Midbrain (tissue), 1 donor: ENCODE measurements at regions not wholly inside any gene's neighbourhood (a gene's known extent, or its start where the extent isn't known, plus 50 kb on each side); places are given as distances from the start of the nearest gene placed in this dataset.

Experiments
- DNase-seq: peaks from one replicate; lab custom pipeline; 2025; lab: John Stamatoyannopoulos, UW

- DNase-seq = no peak
Measured at GRCh38 chr5:57705769-57706168, 223.2 kb upstream of the ACTBL2 start.

- DNase-seq = no peak
Measured at GRCh38 chr5:57703721-57704120, 221.1 kb upstream of the ACTBL2 start.

DNA sequence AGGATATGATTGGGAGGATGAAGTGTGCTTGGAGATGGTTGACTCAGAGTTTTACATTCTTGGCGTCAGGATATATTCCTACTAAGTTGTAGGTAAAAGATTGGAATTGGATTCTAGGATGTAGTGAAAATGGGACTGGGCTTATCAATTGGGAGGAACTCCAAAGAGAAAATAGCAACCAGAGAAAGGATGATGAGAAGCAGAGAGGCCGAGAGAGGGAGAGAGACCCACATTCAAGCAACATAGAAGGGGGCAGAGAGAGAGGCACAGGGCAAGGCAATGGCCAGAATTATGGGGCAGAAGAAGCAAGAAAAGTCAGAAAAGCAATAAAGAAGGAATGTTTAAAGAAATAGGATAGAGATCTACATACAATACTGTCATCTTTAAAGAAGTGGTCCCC is 217.9 kb upstream of the ACTBL2 start:
- DNase-seq = no peak

DNA sequence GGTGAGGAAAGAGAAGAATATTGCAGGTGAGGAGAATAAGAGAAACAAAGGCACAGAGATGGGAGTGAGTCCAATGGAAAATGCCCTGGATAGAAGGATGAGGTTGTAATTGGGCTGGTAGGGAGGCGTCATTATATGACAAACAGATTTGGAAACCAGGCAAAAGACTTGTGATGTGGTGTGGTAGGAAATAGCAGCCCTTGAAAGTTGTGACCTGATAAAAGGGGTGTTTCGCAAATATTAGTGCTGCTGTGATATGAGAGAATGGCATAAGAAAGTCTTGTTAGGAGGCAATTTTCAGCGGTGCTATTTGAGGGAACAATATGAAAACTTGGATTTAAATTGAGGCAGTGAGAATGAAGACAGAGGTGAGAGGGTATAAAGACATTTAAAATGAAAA is 217.5 kb upstream of the ACTBL2 start:
- DNase-seq = no peak

DNA sequence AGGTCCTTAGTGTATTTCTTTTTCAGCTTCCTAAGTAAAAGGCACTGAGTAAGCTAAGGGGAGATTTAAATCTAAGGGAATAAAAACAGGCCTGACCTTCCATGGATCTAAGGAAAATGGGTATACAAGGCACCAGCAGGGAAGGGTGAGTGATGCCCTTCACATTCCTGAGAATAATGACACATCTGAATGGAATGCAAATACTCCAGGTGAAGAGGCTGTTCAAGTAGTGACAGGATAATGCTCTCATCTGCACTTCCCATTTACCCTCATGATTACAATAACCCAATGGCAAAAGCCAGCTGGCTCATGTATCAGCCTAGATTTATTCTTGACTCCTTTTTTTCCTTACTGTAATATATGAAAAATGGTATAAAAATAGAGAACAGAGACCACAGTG is 216.2 kb upstream of the ACTBL2 start:
- DNase-seq = no peak

- no peak for DNase-seq
Measured at GRCh38 chr5:57698086-57698485, 215.5 kb upstream of the ACTBL2 start.

- peak; percentile 17 for DNase-seq
Measured at GRCh38 chr5:57696825-57697570, 214.4 kb upstream of the ACTBL2 start.

DNA sequence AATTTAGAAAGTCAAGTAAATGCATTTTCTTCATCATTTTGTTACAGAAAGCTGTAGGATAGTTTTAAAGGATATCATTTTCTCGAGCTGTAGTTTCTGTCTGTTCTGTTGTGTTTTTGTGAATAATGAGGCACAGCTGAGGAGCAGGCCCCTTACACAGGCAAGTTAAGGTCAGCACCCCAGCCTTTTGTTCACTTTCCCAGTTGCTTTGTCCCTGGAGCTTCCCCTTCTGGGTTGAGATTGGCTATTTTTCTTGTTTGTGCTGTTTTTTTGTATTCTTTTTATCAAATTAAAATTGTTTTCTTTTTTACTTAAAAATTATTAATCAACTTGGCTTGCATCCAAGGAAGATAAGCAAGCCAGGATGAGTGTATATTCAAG is 213.8 kb upstream of the ACTBL2 start:
- DNase-seq = no peak

DNA sequence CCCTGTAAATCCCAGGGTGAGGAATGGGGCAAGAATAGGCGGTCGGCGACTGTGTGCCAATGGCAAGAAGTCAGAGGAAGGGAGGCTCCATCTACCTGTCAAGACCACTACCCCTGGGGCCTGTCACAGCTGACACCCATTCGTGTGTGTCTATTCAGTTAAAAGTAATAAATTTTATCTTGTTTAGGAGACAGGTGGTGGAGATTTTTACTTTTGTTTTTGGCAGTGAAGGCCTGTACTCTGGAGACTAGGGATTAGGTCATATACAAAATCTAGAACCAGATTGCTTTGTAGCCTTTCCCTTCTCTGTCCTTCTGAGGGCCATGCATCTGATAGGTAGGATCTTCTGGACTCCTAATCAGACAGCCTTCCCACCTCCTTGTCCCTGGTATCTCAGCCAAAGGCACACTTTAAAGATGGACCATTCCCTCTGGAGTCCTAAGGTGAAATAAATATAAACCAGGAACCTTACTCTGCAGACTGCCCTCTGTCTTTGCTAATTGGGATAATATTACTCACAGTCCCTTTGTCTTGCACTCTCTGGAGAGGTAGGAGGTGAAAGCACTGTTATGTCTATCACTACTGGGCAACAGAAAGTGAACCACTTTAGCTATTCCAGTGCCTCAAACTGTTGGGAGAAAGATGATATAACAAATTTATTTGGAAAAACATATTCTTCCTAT is 213.2 kb upstream of the ACTBL2 start:
- DNase-seq = peak; percentile 10

GRCh38 chr5:57695179-57695578 is 212.6 kb upstream of the ACTBL2 start:
- peak; percentile 56 for DNase-seq

DNA sequence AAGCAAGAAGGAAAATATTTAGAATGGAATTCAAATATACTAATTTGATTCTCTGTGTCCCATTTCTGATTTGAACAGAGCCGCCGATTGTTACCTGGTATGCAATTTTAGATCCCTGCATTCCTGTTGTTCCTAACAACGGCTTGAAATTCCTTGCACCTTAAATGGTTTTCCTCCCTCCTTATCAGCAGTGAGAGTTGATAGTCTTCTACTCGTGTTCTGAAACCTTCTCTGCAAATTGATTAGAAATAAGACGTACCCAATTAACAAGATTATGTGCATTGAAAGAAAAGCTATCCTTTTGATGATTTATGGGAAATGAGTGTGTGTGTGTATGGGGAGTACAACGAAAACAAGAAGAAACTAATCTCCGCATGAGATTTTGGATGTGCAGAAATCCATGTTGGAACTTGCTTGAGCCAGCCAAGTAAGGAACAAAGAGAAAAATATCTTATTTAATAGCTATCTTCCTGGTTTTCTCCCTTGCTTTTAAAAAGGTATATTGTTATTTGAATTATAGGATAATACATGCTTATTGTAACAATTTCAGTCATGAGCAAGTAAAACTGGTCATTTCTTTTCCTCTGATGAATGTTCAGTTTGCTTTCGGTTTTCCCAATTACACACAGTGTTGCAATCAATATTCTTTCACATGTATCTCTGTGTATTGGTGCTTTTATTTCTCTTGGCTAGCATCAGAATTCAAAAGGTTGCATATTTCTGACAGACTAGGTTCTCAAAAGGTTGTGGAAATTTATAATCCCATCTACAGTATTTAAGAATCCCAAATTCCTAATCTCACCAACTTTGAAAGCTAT is 211.1 kb upstream of the ACTBL2 start:
- no peak for DNase-seq

- peak; percentile 73 for DNase-seq
Measured at GRCh38 chr5:57692582-57693487, 210.2 kb upstream of the ACTBL2 start.

DNA sequence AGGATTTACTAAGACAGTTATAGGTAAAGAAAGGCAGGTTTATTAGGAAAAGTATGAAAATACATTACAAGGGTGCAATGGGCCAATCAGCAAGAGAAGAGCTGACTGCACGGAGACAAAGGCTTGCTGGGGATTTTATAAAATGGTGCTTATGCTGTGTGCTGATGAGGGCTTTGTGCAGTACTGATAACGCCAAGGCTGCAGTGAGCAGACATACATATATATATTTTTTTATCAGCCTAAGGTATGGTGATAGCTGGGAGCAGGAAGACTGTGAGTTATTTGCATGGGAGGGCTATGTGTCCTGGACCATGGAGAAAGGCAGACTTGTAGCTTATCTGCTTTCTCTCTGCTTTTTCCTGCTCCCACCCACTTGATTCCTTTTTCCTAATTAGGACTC is 208.1 kb upstream of the ACTBL2 start:
- no peak for DNase-seq

- DNase-seq = no peak
Measured at GRCh38 chr5:57687596-57687995, 205.0 kb upstream of the ACTBL2 start.

GRCh38 chr5:57685516-57686255 is 203.1 kb upstream of the ACTBL2 start:
- no peak for DNase-seq

- no peak for DNase-seq
Measured at GRCh38 chr5:57684299-57684702, 201.7 kb upstream of the ACTBL2 start.

- no peak for DNase-seq
Measured at GRCh38 chr5:57683036-57683630, 200.5 kb upstream of the ACTBL2 start.

DNA sequence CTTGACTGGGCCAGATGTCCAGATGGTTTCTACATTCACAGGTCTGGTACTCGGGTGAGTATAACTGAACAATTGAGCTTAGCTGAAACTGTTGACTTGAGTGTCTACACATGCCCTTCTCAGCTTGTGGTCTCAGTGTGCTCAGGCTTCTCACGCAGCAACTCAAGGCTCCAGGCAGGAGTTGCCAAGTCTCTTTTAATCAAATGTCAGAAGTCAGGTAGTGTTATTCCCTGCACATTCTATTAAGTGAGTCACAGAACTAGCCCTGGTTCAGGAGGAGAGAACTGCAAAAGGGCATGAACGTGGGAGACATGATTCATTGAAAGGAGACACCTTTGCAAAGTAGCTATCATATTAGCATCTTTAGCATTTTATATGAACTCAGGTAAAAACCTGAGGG is 199.3 kb upstream of the ACTBL2 start:
- no peak for DNase-seq

DNA sequence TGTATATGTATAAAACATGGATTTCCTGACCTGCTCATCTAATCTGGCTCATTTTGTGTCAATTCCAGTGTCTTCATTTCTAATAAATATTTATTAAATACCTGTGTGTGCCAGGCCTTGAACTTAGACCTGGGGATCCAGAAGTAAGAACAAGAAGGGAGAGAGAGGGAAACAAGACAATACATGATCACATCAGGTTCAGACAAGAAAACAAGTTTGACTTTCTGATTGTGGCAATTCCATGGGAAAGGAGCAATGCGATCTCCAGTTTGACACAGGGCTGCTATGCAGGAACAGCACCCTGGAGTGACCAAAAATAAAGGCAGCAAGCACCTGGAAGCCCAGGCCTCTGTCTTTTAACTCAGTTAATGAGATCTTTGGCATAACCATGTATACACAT is 198.1 kb upstream of the ACTBL2 start:
- no peak for DNase-seq

DNA sequence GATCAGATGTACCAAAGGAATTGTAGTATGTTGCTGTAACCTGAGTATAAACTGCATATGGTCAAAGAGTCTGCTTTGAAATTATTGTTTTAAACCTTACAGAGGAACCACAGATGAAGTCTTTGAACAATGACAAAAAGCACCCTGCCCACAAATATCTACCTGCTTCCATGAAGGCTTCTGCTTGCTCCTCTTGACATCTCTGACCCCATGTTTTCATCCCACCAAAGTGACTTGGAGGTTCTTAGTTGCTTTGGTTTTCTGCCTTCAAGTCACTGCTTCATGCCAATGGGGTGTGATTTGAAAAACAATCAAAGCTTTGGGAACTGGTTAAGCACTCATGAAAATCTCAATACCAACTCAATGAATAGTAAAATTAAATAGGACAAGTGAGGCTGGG is 194.6 kb upstream of the ACTBL2 start:
- no peak for DNase-seq
